ENCODE measurements at regions not wholly inside any gene's neighbourhood (a gene's known extent, or its start where the extent isn't known, plus 50 kb on each side); places are given as distances from the start of the nearest gene placed in this dataset.

DNA sequence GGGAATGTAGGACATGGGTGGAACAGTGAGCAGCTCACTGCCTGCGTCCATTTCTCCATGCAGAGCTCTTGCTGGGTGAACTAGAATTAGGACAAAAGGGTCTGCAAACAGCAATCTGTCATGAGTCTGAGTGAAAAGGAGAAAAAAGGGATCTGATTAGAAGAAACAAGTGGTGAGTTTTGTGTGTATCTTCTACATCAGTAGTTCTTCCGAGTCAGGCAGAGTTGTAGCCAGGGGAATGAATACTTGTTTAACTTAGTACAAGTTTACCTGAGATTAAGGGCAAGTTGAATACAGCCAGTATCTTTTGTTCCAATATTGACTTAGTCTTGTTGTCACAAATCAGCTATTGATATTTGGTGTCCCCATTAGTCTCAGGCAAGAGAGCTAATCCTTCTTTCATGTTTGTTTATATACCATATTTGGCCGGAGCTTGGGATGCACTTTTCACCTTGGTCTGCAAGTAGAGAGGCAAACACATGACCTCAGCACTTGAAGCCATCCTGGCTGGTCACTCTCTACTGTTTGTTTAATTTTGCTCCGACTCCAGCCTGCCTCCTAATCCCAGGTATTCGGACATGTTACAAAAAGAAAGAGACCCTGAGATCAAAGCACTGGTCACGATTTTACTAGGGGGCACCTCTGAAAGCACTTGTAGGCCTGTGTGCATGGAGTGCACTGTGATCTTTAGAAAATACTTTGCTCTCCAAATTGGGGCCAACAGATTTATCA is 211.0 kb upstream of the NT5C1B start:
- Mint-ChIP-seq H3K27ac (ENCODE audit: unreplicated experiment) (no peak overlapping the region), H3K4me3 (no peak overlapping the region), H3K9me3 (no peaks in the 10 kb centered on the region), H3K27me3 (ENCODE audit: low read depth) (no peaks in the 10 kb centered on the region), H3K4me1 (no peaks in the 10 kb centered on the region), H3K36me3 (ENCODE audit: low read depth) (no peaks in the 10 kb centered on the region)
- DNase-seq (ENCODE audit: low read depth, low spot score) = no peak
- TF ChIP-seq, protein P1, sequence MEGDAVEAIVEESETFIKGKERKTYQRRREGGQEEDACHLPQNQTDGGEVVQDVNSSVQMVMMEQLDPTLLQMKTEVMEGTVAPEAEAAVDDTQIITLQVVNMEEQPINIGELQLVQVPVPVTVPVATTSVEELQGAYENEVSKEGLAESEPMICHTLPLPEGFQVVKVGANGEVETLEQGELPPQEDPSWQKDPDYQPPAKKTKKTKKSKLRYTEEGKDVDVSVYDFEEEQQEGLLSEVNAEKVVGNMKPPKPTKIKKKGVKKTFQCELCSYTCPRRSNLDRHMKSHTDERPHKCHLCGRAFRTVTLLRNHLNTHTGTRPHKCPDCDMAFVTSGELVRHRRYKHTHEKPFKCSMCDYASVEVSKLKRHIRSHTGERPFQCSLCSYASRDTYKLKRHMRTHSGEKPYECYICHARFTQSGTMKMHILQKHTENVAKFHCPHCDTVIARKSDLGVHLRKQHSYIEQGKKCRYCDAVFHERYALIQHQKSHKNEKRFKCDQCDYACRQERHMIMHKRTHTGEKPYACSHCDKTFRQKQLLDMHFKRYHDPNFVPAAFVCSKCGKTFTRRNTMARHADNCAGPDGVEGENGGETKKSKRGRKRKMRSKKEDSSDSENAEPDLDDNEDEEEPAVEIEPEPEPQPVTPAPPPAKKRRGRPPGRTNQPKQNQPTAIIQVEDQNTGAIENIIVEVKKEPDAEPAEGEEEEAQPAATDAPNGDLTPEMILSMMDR (conservative IDR thresholded peaks at IDR 0.05) = no peak

DNA sequence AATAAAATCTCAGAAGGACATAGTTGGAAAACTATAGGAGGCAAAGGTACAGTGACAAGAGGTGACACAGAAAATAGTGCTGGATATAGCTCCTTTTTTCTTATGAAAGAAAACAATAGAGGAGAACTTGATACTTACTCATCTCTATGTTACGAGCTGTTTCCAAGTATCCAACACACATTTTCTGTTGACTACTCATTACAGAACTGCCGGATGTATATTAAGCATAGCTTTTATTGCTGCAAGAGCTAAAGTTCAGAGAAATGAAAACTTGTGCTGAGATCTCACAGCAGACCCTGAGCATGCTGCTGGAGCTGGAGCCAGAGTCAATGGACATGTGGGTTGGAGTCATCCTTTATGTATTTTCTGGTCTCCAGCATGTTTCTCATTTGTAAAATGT is 210.0 kb upstream of the NT5C1B start:
- DNase-seq (ENCODE audit: low read depth, low spot score) = no peak
- Mint-ChIP-seq H3K9me3 (no peaks in the 10 kb centered on the region), H3K27me3 (ENCODE audit: low read depth) (no peaks in the 10 kb centered on the region), H3K4me1 (no peaks in the 10 kb centered on the region), H3K36me3 (ENCODE audit: low read depth) (no peaks in the 10 kb centered on the region), H3K27ac (ENCODE audit: unreplicated experiment) (no peak overlapping the region), H3K4me3 (no peak overlapping the region)
- TF ChIP-seq, protein P1 (conservative IDR thresholded peaks at IDR 0.05) = no peak

DNA sequence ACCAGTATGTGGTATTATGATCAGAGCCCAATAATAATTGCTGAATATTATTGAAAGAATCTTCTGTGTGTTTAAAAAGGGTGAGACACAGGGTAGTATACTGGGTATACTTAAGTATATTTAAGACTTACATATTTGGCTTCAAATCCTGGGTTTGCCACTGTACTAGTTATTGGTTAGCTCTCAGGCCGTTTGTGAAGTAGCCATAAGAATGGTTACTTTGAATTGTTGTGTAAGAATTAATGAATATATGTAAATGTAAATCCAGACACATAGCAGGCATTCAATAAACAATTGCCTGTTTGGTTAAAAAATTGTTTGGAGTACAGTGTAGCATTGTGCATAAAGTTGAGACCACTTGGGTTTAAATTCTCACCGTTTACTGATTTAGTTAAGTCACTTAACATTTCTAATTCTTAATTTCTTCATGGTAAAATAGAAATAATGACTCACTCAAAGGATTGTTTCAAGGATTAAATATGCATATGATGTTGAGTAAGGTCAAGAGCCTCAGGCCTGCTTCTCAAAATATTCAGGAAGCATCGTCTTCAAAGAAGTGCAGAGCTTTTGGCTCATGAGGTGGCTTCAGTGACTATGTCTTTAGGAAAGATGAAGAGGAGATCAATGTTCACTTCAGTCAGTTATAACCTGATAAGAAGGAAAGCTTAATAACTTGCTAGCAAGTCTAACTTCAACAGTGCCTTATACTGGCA is 207.9 kb upstream of the NT5C1B start:
- Mint-ChIP-seq H3K9me3 (no peaks in the 10 kb centered on the region), H3K36me3 (ENCODE audit: low read depth) (no peaks in the 10 kb centered on the region), H3K4me1 (no peaks in the 10 kb centered on the region), H3K27ac (ENCODE audit: unreplicated experiment) (no peak overlapping the region), H3K4me3 (no peak overlapping the region), H3K27me3 (ENCODE audit: low read depth) (no peaks in the 10 kb centered on the region)
- DNase-seq (ENCODE audit: low read depth, low spot score) = no peak
- TF ChIP-seq, protein P1 (conservative IDR thresholded peaks at IDR 0.05) = no peak

DNA sequence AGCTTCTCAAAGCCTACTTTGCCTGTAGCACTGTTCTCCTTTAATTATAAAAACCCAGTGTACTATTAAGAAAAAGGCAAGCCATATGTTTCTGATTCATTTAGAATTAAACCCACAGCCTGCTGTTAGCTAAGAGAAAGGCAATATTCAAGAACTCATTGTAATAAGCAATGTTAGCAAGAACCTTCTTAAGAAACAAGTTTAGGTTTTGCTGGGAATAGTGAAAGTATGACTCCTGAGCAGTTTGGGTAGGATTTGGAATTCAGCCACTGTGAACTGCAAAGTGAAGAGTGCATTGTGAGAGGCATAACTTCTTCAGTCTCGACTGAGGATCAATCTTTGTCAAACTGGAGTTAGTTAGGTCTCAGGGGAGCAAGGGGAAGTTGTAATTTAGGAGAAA is 206.5 kb upstream of the NT5C1B start:
- no peak overlapping the region for H3K27ac Mint-ChIP-seq (ENCODE audit: unreplicated experiment)
- H3K9me3 Mint-ChIP-seq = no peaks in the 10 kb centered on the region
- no peaks in the 10 kb centered on the region for H3K36me3 Mint-ChIP-seq (ENCODE audit: low read depth)
- TF ChIP-seq, protein P1 (conservative IDR thresholded peaks at IDR 0.05) = no peak
- no peaks in the 10 kb centered on the region for H3K4me1 Mint-ChIP-seq
- DNase-seq (ENCODE audit: low read depth, low spot score) = no peak
- H3K4me3 Mint-ChIP-seq = no peak overlapping the region
- H3K27me3 Mint-ChIP-seq (ENCODE audit: low read depth) = no peaks in the 10 kb centered on the region

- Mint-ChIP-seq H3K27ac (ENCODE audit: unreplicated experiment) (no peak overlapping the region), H3K4me1 (no peaks in the 10 kb centered on the region), H3K4me3 (no peak overlapping the region), H3K27me3 (ENCODE audit: low read depth) (no peaks in the 10 kb centered on the region), H3K9me3 (no peaks in the 10 kb centered on the region), H3K36me3 (ENCODE audit: low read depth) (no peaks in the 10 kb centered on the region)
- TF ChIP-seq, protein P1 (conservative IDR thresholded peaks at IDR 0.05) = no peak
- no peak for DNase-seq (ENCODE audit: low read depth, low spot score)
Observed at GRCh38 chr2:18792684-18793083, 203.3 kb upstream of the NT5C1B start.

Measured in neural crest cell (in vitro differentiated cells).